Prostate gland (tissue), 2 donors: ENCODE measurements at regions not wholly inside any gene's neighbourhood (a gene's known extent, or its start where the extent isn't known, plus 50 kb on each side); places are given as distances from the start of the nearest gene placed in this dataset.

Experiments used
- POLR2A ChIP-seq: fragments of 450-650 bp; IDR thresholded peaks from one replicate; pipeline ENCODE4 v1.6.1; 2016; ENCODE audit warnings: antibody characterized with exemption, mild to moderate bottlenecking
- TF ChIP-seq, protein P1 (sequence below), 4 experiments: fragments of 200-600 bp in 2 of 4; fragments of 450-650 bp in 2 of 4; sonication (generic) in 2 of 4; IDR thresholded peaks; 1 replicate in 3 of 4; 2 replicates in 1 of 4; pipeline ENCODE4 v1.5.1; 2016 to 2019; ENCODE audit warnings: antibody characterized with exemption in 4 of 4, mild to moderate bottlenecking in 2 of 4, moderate library complexity in 2 of 4

DNA sequence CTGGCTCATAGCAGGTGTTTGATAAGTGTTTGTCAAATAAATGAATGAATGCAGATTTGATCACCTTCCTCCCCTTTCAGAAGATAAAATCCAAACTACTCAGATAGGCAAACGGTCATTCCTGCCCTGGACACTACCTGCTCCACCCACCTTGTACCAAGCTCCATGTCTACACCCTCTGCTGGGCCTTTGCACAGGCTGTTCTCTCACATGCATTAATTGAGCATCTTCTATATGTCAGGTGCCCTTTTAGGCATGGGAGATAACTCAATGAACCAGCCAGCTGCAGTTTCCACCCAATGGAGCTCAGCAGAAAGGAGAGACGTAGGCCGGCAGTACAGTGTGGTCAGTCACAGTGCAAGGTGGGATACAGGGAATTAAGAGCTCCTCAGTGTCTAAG, 102.3 kb upstream of the CPEB4 start:
- TF ChIP-seq, protein P1, sequence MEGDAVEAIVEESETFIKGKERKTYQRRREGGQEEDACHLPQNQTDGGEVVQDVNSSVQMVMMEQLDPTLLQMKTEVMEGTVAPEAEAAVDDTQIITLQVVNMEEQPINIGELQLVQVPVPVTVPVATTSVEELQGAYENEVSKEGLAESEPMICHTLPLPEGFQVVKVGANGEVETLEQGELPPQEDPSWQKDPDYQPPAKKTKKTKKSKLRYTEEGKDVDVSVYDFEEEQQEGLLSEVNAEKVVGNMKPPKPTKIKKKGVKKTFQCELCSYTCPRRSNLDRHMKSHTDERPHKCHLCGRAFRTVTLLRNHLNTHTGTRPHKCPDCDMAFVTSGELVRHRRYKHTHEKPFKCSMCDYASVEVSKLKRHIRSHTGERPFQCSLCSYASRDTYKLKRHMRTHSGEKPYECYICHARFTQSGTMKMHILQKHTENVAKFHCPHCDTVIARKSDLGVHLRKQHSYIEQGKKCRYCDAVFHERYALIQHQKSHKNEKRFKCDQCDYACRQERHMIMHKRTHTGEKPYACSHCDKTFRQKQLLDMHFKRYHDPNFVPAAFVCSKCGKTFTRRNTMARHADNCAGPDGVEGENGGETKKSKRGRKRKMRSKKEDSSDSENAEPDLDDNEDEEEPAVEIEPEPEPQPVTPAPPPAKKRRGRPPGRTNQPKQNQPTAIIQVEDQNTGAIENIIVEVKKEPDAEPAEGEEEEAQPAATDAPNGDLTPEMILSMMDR (IDR thresholded peaks at IDR 0.05) = no peak
- TF ChIP-seq POLR2A = no peak
